ENCODE measurements at regions not wholly inside any gene's neighbourhood (a gene's known extent, or its start where the extent isn't known, plus 50 kb on each side); places are given as distances from the start of the nearest gene placed in this dataset.

GRCh38 chr21:19844334-19844733, 1153.9 kb upstream of the NCAM2 start:
- CTCF ChIA-PET (ENCODE audit: unreplicated experiment), result no interaction called here

GRCh38 chr21:19850157-19850556, 1148.1 kb upstream of the NCAM2 start:
- intact Hi-C loops (cut with micrococcal nuclease; ENCODE audit: unreplicated experiment), result no loop called here
- H4K20me1 ChIP-seq (ENCODE audit: insufficient read depth, low read length), result no peaks in the 10 kb centered on the region
- no peak overlapping the region for H2AFZ ChIP-seq (ENCODE audit: low read length)
- H3K4me2 ChIP-seq (ENCODE audit: low read length), result no peak overlapping the region
- H3K79me2 ChIP-seq (ENCODE audit: insufficient read depth, low read depth, low read length), result no peaks in the 10 kb centered on the region
- H3K27ac ChIP-seq (ENCODE audit: low read depth, low read length, poor library complexity, severe bottlenecking), result no peak overlapping the region
- POLR2A ChIA-PET, result interaction anchor here (0.6 kb wide), 1 partner anchor 316 kb away, joined by 3 read pairs; no protein-coding TSS in a partner anchor
- H3K9me2 ChIP-seq (ENCODE audit: insufficient read depth, low read length), result no peaks in the 10 kb centered on the region
- no peaks in the 10 kb centered on the region for H3K36me3 ChIP-seq (ENCODE audit: insufficient read depth, low read length)
- TF ChIP-seq CTCF (conservative IDR thresholded peaks at IDR 0.05; ENCODE audit: low read length), result no peak
- TF ChIP-seq EZH2phosphoT487 (IDR thresholded peaks at IDR 0.05; ENCODE audit: borderline replicate concordance, low read depth, low read length), result no peak
- CTCF ChIA-PET (ENCODE audit: unreplicated experiment), result no interaction called here
- no peaks in the 10 kb centered on the region for H3K4me1 ChIP-seq (ENCODE audit: insufficient read depth, low read length, poor library complexity, severe bottlenecking)
- DNase-seq (ENCODE audit: low spot score), result no peak
- H3K4me3 ChIP-seq (ENCODE audit: low read depth, low read length, poor library complexity, severe bottlenecking), result no peak overlapping the region
- H3K9me3 ChIP-seq (ENCODE audit: low read length), result peaks cover 25% of the 10 kb centered on the region
- no TSS peak for BruUV-seq (replicated peaks)

More at GRCh38 chr21:19844334-19844733, 1153.9 kb upstream of the NCAM2 start:
- H3K9me2 ChIP-seq (ENCODE audit: insufficient read depth, low read length), result no peaks in the 10 kb centered on the region
- no peaks in the 10 kb centered on the region for H3K36me3 ChIP-seq (ENCODE audit: insufficient read depth, low read length)
- no peak overlapping the region for H2AFZ ChIP-seq (ENCODE audit: low read length)
- intact Hi-C loops (cut with micrococcal nuclease; ENCODE audit: unreplicated experiment), result no loop called here
- peaks cover 36% of the 10 kb centered on the region for H3K9me3 ChIP-seq (ENCODE audit: low read length)
- no peak overlapping the region for H3K4me2 ChIP-seq (ENCODE audit: low read length)
- POLR2A ChIA-PET, result interaction anchor here (0.7 kb wide), 1 partner anchor 1886 kb away, joined by 3 read pairs; no protein-coding TSS in a partner anchor
- no peak for DNase-seq (ENCODE audit: low spot score)
- no peaks in the 10 kb centered on the region for H4K20me1 ChIP-seq (ENCODE audit: insufficient read depth, low read length)
- no TSS peak for BruUV-seq (replicated peaks)
- no peaks in the 10 kb centered on the region for H3K4me1 ChIP-seq (ENCODE audit: insufficient read depth, low read length, poor library complexity, severe bottlenecking)
- no peak for TF ChIP-seq EZH2phosphoT487 (IDR thresholded peaks at IDR 0.05; ENCODE audit: borderline replicate concordance, low read depth, low read length)
- TF ChIP-seq CTCF (conservative IDR thresholded peaks at IDR 0.05; ENCODE audit: low read length), result no peak
- H3K27ac ChIP-seq (ENCODE audit: low read depth, low read length, poor library complexity, severe bottlenecking), result no peak overlapping the region
- H3K4me3 ChIP-seq (ENCODE audit: low read depth, low read length, poor library complexity, severe bottlenecking), result no peak overlapping the region
- no peaks in the 10 kb centered on the region for H3K79me2 ChIP-seq (ENCODE audit: insufficient read depth, low read depth, low read length)

- ChIA-PET CTCF (ENCODE audit: unreplicated experiment) (no interaction called here), POLR2A (no interaction called here)
- H4K20me1 ChIP-seq (ENCODE audit: insufficient read depth, low read length), result no peaks in the 10 kb centered on the region
- no peak for DNase-seq (ENCODE audit: low spot score)
- peaks cover 13% of the 10 kb centered on the region; the same call in 1 of the 2 replicates for H3K9me3 ChIP-seq (ENCODE audit: low read length)
- H3K4me1 ChIP-seq (ENCODE audit: insufficient read depth, low read length, poor library complexity, severe bottlenecking), result no peaks in the 10 kb centered on the region
- H3K79me2 ChIP-seq (ENCODE audit: insufficient read depth, low read depth, low read length), result no peaks in the 10 kb centered on the region
- H3K4me2 ChIP-seq (ENCODE audit: low read length), result no peak overlapping the region
- intact Hi-C loops (cut with micrococcal nuclease; ENCODE audit: unreplicated experiment), result no loop called here
- H3K36me3 ChIP-seq (ENCODE audit: insufficient read depth, low read length), result no peaks in the 10 kb centered on the region
- no peak overlapping the region for H3K4me3 ChIP-seq (ENCODE audit: low read depth, low read length, poor library complexity, severe bottlenecking)
- no peak overlapping the region for H3K27ac ChIP-seq (ENCODE audit: low read depth, low read length, poor library complexity, severe bottlenecking)
- BruUV-seq (replicated peaks), result no TSS peak
- TF ChIP-seq EZH2phosphoT487 (IDR thresholded peaks at IDR 0.05; ENCODE audit: borderline replicate concordance, low read depth, low read length), result no peak
- TF ChIP-seq CTCF (conservative IDR thresholded peaks at IDR 0.05; ENCODE audit: low read length), result no peak
- H2AFZ ChIP-seq (ENCODE audit: low read length), result no peak overlapping the region
- H3K9me2 ChIP-seq (ENCODE audit: insufficient read depth, low read length), result no peaks in the 10 kb centered on the region
Measured at GRCh38 chr21:19853061-19853460, 1145.1 kb upstream of the NCAM2 start.

Measured in OCI-LY7 (cell line).